GM12878 (cell line): ENCODE measurements at regions not wholly inside any gene's neighbourhood (a gene's known extent, or its start where the extent isn't known, plus 50 kb on each side); places are given as distances from the start of the nearest gene placed in this dataset.

ENCODE experiments used
- ATAC-seq: fragments of 200-7000 bp; cut with Tn5 transposase; 3 replicates; pipeline ENCODE4 v1.9.1; 2020; ENCODE audit warnings: mild to moderate bottlenecking, moderate library complexity
- BruUV-seq: library from RNA; stranded (reverse); fragments of 400-500 nt; replicated peaks from 2 replicates; lab custom pipeline; 2021; lab: Mats Ljungman, UMichigan
- CTCF ChIA-PET: fragments of 300-600 bp; sonication (Branson Sonifier 250); formaldehyde crosslinking; extraction: SDS; loops from one replicate; lab custom pipeline; 2021; ENCODE audit warnings: inconsistent platforms; lab: Yijun Ruan, JAX
- POLR2A ChIA-PET: fragments of 350-600 bp; formaldehyde crosslinking; extraction: SDS; loops from one replicate; lab custom pipeline; 2021; ENCODE audit warnings: inconsistent platforms; lab: Charles Lee
- RAD21 ChIA-PET: fragments of 300-600 bp; sonication (Branson Sonifier 250); formaldehyde crosslinking; loops from one replicate; lab custom pipeline; 2023; ENCODE audit warnings: antibody characterized with exemption; ENCODE audit not compliant: unreplicated experiment; lab: Charles Lee
- SMC1A ChIA-PET: fragments of 300-600 bp; sonication (Branson Sonifier 250); formaldehyde crosslinking; loops from one replicate; lab custom pipeline; 2023; ENCODE audit not compliant: unreplicated experiment, uncharacterized antibody; lab: Charles Lee
- DNase-seq: peaks from one replicate; pipeline ENCODE4 v3.0.0-alpha.2; 2011; ENCODE audit warnings: low read depth, low spot score
- FAIRE-seq: peaks from 3 replicates; lab custom pipeline; 2011; peaks lifted over from hg19 to GRCh38; lab: Jason Lieb, UNC
- H2AFZ ChIP-seq: 2 replicates; pipeline ENCODE4 v1.6.0; 2011; ENCODE audit warnings: low read depth, low read length, control low read depth; ENCODE audit not compliant: control insufficient read depth
- H3K27ac ChIP-seq: 2 replicates; pipeline ENCODE4 v1.5.1; 2011; ENCODE audit warnings: control low read depth; ENCODE audit not compliant: control insufficient read depth, insufficient read depth
- H3K27me3 ChIP-seq, 2 experiments: replicated peaks in 1 of 2; 2 replicates each; pipeline versions ENCODE4 v1.6.0 to v1.6.1; 2011; ENCODE audit warnings: low read length in 1 of 2; ENCODE audit not compliant: control insufficient read depth in 2 of 2, insufficient read depth in 2 of 2
- H3K36me3 ChIP-seq, 2 experiments: 2 replicates each; pipeline ENCODE4 v1.5.1; 2011; ENCODE audit warnings: low read length in 1 of 2; ENCODE audit not compliant: control insufficient read depth in 2 of 2, insufficient read depth in 2 of 2
- H3K4me1 ChIP-seq: 2 replicates; pipeline ENCODE4 v1.6.1; 2011; ENCODE audit warnings: mild to moderate bottlenecking, low read length, moderate library complexity, mixed read lengths; ENCODE audit not compliant: control insufficient read depth, insufficient read depth
- H3K4me2 ChIP-seq: 2 replicates; pipeline ENCODE4 v1.6.0; 2011; ENCODE audit warnings: control low read depth; ENCODE audit not compliant: control insufficient read depth, insufficient read depth
- H3K4me3 ChIP-seq: fragments of 200-600 bp; sonication (generic); 2 replicates; pipeline ENCODE4 v1.5.1; 2016
- H3K79me2 ChIP-seq: 2 replicates; pipeline ENCODE4 v1.6.0; 2011; ENCODE audit warnings: low read length; ENCODE audit not compliant: control insufficient read depth, insufficient read depth
- H3K9ac ChIP-seq: 2 replicates; pipeline ENCODE4 v1.8.0; 2011; ENCODE audit warnings: low read length, control low read depth, mixed read lengths; ENCODE audit not compliant: control insufficient read depth, insufficient read depth
- H3K9me3 ChIP-seq: replicated peaks from 3 replicates; pipeline ENCODE4 v1.5.1; 2011; ENCODE audit warnings: mild to moderate bottlenecking, low read length; ENCODE audit not compliant: control insufficient read depth, insufficient read depth
- H4K20me1 ChIP-seq: 2 replicates; pipeline ENCODE4 v1.6.0; 2011; ENCODE audit not compliant: control insufficient read depth, insufficient read depth
- ASH2L ChIP-seq: fragments of 300-600, 200-600 bp; sonication (generic); IDR thresholded peaks from 2 replicates; pipeline ENCODE4 v1.6.1; 2017; ENCODE audit warnings: low read depth, mild to moderate bottlenecking, borderline replicate concordance
- ATF2 ChIP-seq: IDR thresholded peaks from 2 replicates; pipeline ENCODE4 v1.6.1; 2012; ENCODE audit warnings: low read length, inconsistent platforms
- ATF7 ChIP-seq: fragments of 450-650 bp; IDR thresholded peaks from 2 replicates; pipeline ENCODE4 v1.6.1; 2016; ENCODE audit warnings: low read depth, mild to moderate bottlenecking
- CBX3 ChIP-seq: fragments of 200-600 bp; sonication (generic); IDR thresholded peaks from 2 replicates; pipeline ENCODE4 v1.6.1; 2016; ENCODE audit warnings: low read depth, borderline replicate concordance
- CHD2 ChIP-seq: IDR thresholded peaks from 2 replicates; pipeline ENCODE4 v1.6.1; 2011; ENCODE audit warnings: low read depth, low read length, improper control_type of control experiment, borderline replicate concordance
- CREB1 ChIP-seq: IDR thresholded peaks from 2 replicates; pipeline ENCODE4 v1.6.1; 2012; ENCODE audit warnings: low read depth, mild to moderate bottlenecking, inconsistent platforms
- EED ChIP-seq: sonication (generic); IDR thresholded peaks from 2 replicates; pipeline ENCODE4 v1.6.1; 2016; ENCODE audit warnings: antibody characterized with exemption, low read depth
- FOS ChIP-seq: IDR thresholded peaks from 3 replicates; pipeline ENCODE4 v1.6.1; 2011; ENCODE audit warnings: borderline replicate concordance; ENCODE audit not compliant: insufficient read length; ENCODE audit errors: extremely low read depth
- HDGF ChIP-seq: fragments of 450-650 bp; IDR thresholded peaks from 2 replicates; pipeline ENCODE4 v1.6.1; 2016; ENCODE audit warnings: antibody characterized with exemption
- JUND ChIP-seq: IDR thresholded peaks from 2 replicates; pipeline ENCODE4 v1.6.1; 2012; ENCODE audit warnings: low read depth, mild to moderate bottlenecking, low read length, improper control_type of control experiment, moderate library complexity
- POLR2AphosphoS2 ChIP-seq: IDR thresholded peaks from 2 replicates; pipeline ENCODE4 v1.6.1; 2011; ENCODE audit warnings: low read depth, mild to moderate bottlenecking, low read length, improper control_type of control experiment, moderate library complexity
- RELB ChIP-seq: fragments of 450-650 bp; IDR thresholded peaks from 2 replicates; pipeline ENCODE4 v1.6.1; 2017; ENCODE audit warnings: low read depth, mild to moderate bottlenecking, moderate library complexity
- TCF3 ChIP-seq: IDR thresholded peaks from 2 replicates; pipeline ENCODE4 v1.6.1; 2012; ENCODE audit warnings: low read depth, mild to moderate bottlenecking, low read length, borderline replicate concordance; ENCODE audit not compliant: insufficient read depth
- YY1 ChIP-seq: IDR thresholded peaks from 2 replicates; pipeline ENCODE4 v1.6.1; 2011; ENCODE audit warnings: low read depth, mild to moderate bottlenecking, low read length
- ZBED1 ChIP-seq: IDR thresholded peaks from 2 replicates; pipeline ENCODE4 v1.6.1; 2016; ENCODE audit warnings: borderline replicate concordance
- WGBS: methylation state at CpG from one replicate; pipeline ENCODE4 v1.1.6; 2016; ENCODE audit warnings: low lambda C conversion rate; ENCODE audit not compliant: insufficient replicate concordance, insufficient coverage; ENCODE audit errors: missing lambda C conversion rate; 5-methylcytosine and 5-hydroxymethylcytosine counted together
- in situ Hi-C: fragments of 300-500 bp; cut with MboI; formaldehyde crosslinking; loops from 9 replicates; pipeline ENCODE4 v1.14.3; 2018; ENCODE audit warnings: mixed read lengths
- intact Hi-C: fragments of 100-400 bp; cut with micrococcal nuclease; formaldehyde crosslinking; loops from one replicate; pipeline ENCODE4 v1.14.2; 2022; ENCODE audit not compliant: unreplicated experiment

GRCh38 chr15:81473177-81473576 lies 99.2 kb upstream of the TMC3 start:
- RAD21 ChIA-PET = no interaction called here
- 32% methylated on average over 4 of the region's 4 CpGs for WGBS
- in situ Hi-C loops = no loop called here
- H3K9ac ChIP-seq = no peak overlapping the region
- H3K27me3 ChIP-seq = no peaks in the 10 kb centered on the region; a peak in 1 of 4 replicates
- SMC1A ChIA-PET = no interaction called here
- H3K4me2 ChIP-seq = no peak overlapping the region
- CTCF ChIA-PET = no interaction called here
- intact Hi-C loops = loop anchor here (10.0 kb wide), 1 partner anchor 198 kb away; no protein-coding TSS in a partner anchor
- no peaks in the 10 kb centered on the region for H4K20me1 ChIP-seq
- FAIRE-seq (no peak), DNase-seq (no peak), ATAC-seq (no peak)
- H2AFZ ChIP-seq = no peak overlapping the region
- H3K4me3 ChIP-seq = no peak overlapping the region
- no TSS peak for BruUV-seq
- no peaks in the 10 kb centered on the region for H3K79me2 ChIP-seq
- POLR2A ChIA-PET = no interaction called here
- H3K36me3 ChIP-seq = no peaks in the 10 kb centered on the region
- H3K4me1 ChIP-seq = no peaks in the 10 kb centered on the region
- H3K9me3 ChIP-seq = no peaks in the 10 kb centered on the region
- no peak overlapping the region for H3K27ac ChIP-seq
- TF ChIP-seq TCF3 = no peak
- no peak for TF ChIP-seq EED
- no peak for TF ChIP-seq CBX3
- TF ChIP-seq POLR2AphosphoS2 = no peak
- no peak for TF ChIP-seq ASH2L

GRCh38 chr15:81471151-81471550 lies 97.1 kb upstream of the TMC3 start:
- Histone ChIP-seq H4K20me1 (no peaks in the 10 kb centered on the region), H3K27me3 (no peaks in the 10 kb centered on the region; a peak in 1 of 4 replicates), H3K36me3 (no peaks in the 10 kb centered on the region), H3K79me2 (no peaks in the 10 kb centered on the region), H2AFZ (no peak overlapping the region), H3K4me2 (no peak overlapping the region), H3K4me1 (no peaks in the 10 kb centered on the region), H3K9ac (no peak overlapping the region), H3K4me3 (no peak overlapping the region), H3K27ac (no peak overlapping the region), H3K9me3 (no peaks in the 10 kb centered on the region)
- 0% methylated on average over 2 of the region's 2 CpGs for WGBS
- DNase-seq (no peak), FAIRE-seq (no peak), ATAC-seq (no peak)
- ChIA-PET SMC1A (interaction anchor here (2.0 kb wide), 1 partner anchor 12 kb away, joined by 5 read pairs; no protein-coding TSS in a partner anchor), RAD21 (no interaction called here), CTCF (interaction anchor here (0.9 to 2.0 kb wide), 3 partner anchors 10 to 469 kb away, joined by 3 to 14 read pairs (median 5); no protein-coding TSS in a partner anchor), POLR2A (no interaction called here)
- intact Hi-C loops (loop anchor here (10.0 kb wide), 1 partner anchor 196 kb away; no protein-coding TSS in a partner anchor), in situ Hi-C loops (no loop called here)
- no TSS peak for BruUV-seq
- no peak for TF ChIP-seq JUND
- no peak for TF ChIP-seq ATF2
- no peak for TF ChIP-seq RELB
- no peak for TF ChIP-seq ZBED1
- no peak for TF ChIP-seq CHD2
- no peak for TF ChIP-seq CREB1
- no peak for TF ChIP-seq ATF7
- TF ChIP-seq FOS = no peak
- no peak for TF ChIP-seq HDGF
- TF ChIP-seq YY1 = no peak
